ENCODE measurements at regions not wholly inside any gene's neighbourhood (a gene's known extent, or its start where the extent isn't known, plus 50 kb on each side); places are given as distances from the start of the nearest gene placed in this dataset.

- DNase-seq (ENCODE audit: low read depth): no peak
Measured at GRCh38 chr13:33752094-33752493, 65.9 kb upstream of the RFC3 start.

- DNase-seq (ENCODE audit: low read depth): no peak
Measured at GRCh38 chr13:33752597-33752996, 65.4 kb upstream of the RFC3 start.

DNA sequence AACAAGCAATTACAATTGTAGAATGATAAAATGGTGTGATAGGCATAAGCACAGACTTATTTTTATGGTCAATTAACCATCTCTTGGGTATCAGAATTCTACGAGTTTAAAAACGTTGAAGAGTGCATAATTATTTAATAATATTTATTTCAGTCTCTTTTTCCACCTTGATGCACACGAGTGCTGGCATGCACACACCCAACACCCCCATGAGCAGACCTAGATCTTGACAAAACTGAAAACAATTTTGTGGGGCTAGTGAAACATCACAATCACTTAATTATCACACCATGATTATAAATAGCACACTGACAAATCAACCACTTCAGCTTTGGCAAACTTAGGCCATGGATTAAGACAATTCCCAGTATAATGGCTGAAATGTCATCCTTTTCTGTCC lies 61.0 kb upstream of the RFC3 start:
- no peak for DNase-seq (ENCODE audit: low read depth)

- no peak for DNase-seq (ENCODE audit: low read depth)
Measured at GRCh38 chr13:33757713-33758112, 60.2 kb upstream of the RFC3 start.

- DNase-seq (ENCODE audit: low read depth): no peak
Measured at GRCh38 chr13:33758113-33758512, 59.8 kb upstream of the RFC3 start.

DNA sequence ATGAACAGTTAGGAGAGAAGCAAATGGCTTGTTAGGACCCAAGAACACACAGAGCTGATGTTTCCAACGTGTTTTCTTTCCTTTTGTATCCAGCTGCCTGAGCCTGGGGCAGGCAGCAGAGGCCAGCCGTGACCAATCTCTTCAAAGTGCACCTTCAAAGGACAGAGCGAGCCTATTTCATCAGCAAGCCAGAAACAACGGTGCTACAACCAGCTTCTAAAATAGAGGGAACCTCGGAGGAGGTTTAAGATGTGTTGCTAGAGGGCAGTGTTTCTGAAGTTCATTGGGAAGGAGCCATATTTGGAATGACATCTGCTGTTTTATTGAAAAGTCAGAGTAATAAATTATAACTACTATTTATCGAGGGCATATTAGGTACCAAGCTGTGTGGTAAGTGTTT lies 56.2 kb upstream of the RFC3 start:
- no peak for DNase-seq (ENCODE audit: low read depth)

- no peak for DNase-seq (ENCODE audit: low read depth)
Measured at GRCh38 chr13:33763021-33763420, 54.9 kb upstream of the RFC3 start.

DNA sequence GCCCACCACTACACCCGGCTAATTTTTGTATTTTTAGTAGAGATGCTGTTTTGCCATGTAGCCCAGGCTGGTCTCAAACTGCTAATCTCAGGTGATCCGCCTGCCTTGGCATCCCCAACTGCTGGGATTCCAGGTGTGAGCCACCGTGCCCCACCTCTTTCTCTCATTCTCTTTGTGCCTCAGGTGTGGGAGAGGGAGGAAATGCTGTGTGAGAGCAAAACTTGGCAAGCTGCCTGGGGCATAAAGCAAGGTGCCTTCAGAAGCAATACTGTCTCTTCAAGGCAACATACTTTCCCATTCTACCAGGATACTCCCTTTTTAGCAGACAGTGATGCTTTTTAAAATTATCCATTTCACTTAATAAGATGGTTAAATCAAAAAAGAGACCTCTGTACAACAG lies 53.2 kb upstream of the RFC3 start:
- no peak for DNase-seq (ENCODE audit: low read depth)

DNA sequence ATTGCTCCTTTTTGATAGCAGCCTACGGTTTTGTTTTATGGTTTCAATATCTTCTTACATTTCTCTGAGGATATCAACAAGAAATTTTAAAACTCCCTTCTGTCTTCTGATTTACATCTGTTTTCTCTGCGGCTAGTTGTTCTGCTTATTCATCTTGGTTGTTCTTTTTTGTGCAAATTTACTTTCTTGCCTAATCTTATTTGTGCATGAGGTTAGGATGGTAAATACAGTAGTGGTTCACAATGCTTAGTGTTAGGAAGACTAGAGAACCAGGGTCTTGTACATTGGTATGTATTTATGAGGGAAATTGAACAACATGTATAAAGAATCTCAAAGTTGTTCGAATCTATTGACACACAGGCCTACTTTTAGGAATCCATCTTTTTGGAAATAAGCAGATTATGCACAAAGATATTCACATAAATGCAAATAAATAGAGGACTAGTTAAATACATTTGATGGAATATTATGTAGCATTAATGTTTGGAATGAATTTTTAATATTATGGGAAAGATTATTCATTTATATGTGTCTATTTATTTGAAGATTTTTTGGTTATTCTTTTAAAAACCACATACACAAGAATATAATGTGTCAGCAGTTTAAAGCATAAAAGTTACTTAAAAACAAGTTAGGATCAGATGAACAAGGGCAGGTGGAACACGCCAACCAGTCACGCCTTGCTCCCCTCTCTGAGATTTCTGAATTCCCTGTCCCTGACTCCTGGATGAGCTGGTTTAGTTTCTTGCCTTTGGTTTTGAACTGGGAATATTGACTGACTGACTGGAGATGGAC lies 51.4 kb upstream of the RFC3 start:
- DNase-seq (ENCODE audit: low read depth): no peak

GRCh38 chr13:33767140-33767539 lies 50.8 kb upstream of the RFC3 start:
- DNase-seq (ENCODE audit: low read depth): no peak

All from activated T-helper 9 cell treated with anti-CD3 and anti-CD28 coated beads, Interleukin-2, amount 50 U/mL, for 16 hours (primary cell).